CD8-positive, alpha-beta memory T cell (primary cell): ENCODE measurements at regions not wholly inside any gene's neighbourhood (a gene's known extent, or its start where the extent isn't known, plus 50 kb on each side); places are given as distances from the start of the nearest gene placed in this dataset.

ENCODE experiments used
- CTCF ChIA-PET: fragments of 350-600 bp; sonication (Branson Sonifier 250); formaldehyde crosslinking; loops from one replicate; lab custom pipeline; 2021; ENCODE audit warnings: antibody characterized with exemption; lab: Charles Lee
- POLR2A ChIA-PET: fragments of 350-600 bp; sonication (Branson Sonifier 250); formaldehyde crosslinking; loops from one replicate; lab custom pipeline; 2021; ENCODE audit warnings: antibody characterized with exemption; lab: Charles Lee
- DNase-seq, 5 donors: peaks; one replicate each; pipeline versions ENCODE4 v3.0.0 to v3.0.0-alpha.2; 2020 to 2022; ENCODE audit warnings: mixed read lengths in 1 of 5
- H3K27ac ChIP-seq: one replicate; pipeline ENCODE4 v1.7.0; 2013; ENCODE audit warnings: low read depth, mild to moderate bottlenecking, low read length, moderate library complexity
- H3K27me3 ChIP-seq: 2 replicates; pipeline ENCODE4 v1.7.0; 2013; ENCODE audit warnings: low read length, mild to moderate bottlenecking; ENCODE audit not compliant: insufficient read depth, poor library complexity, severe bottlenecking
- H3K36me3 ChIP-seq: 2 replicates; pipeline ENCODE4 v1.7.0; 2013; ENCODE audit warnings: mild to moderate bottlenecking, low read length, moderate library complexity; ENCODE audit not compliant: insufficient read depth
- H3K4me1 ChIP-seq: 2 replicates; pipeline ENCODE4 v1.7.0; 2013; ENCODE audit warnings: mild to moderate bottlenecking, low read length, moderate library complexity; ENCODE audit not compliant: insufficient read depth
- H3K4me3 ChIP-seq: 2 replicates; pipeline ENCODE4 v1.7.0; 2013; ENCODE audit warnings: mild to moderate bottlenecking, low read length
- H3K9me3 ChIP-seq: 2 replicates; pipeline ENCODE4 v1.7.0; 2013; ENCODE audit warnings: mild to moderate bottlenecking, low read length
- H3K27ac Mint-ChIP-seq, 8 donors: one replicate each; pipeline ENCODE4 v1.8.0; 2020 to 2021; ENCODE audit warnings: mixed read lengths in 8 of 8, mild to moderate bottlenecking in 6 of 8, inconsistent platforms in 3 of 8, moderate library complexity in 3 of 8
- H3K27me3 Mint-ChIP-seq, 2 donors: one replicate each; pipeline ENCODE4 v1.8.0; 2020 to 2021; ENCODE audit warnings: mixed read lengths in 2 of 2, mild to moderate bottlenecking in 1 of 2, moderate library complexity in 1 of 2
- H3K36me3 Mint-ChIP-seq, 3 donors: one replicate each; pipeline ENCODE4 v1.8.0; 2020 to 2021; ENCODE audit warnings: mixed read lengths in 3 of 3, inconsistent platforms in 1 of 3, mild to moderate bottlenecking in 1 of 3
- H3K4me1 Mint-ChIP-seq, 3 donors: one replicate each; pipeline ENCODE4 v1.8.0; 2020 to 2021; ENCODE audit warnings: mixed read lengths in 3 of 3, inconsistent platforms in 1 of 3, mild to moderate bottlenecking in 1 of 3
- H3K4me3 Mint-ChIP-seq, 7 donors: one replicate each; pipeline ENCODE4 v1.8.0; 2020 to 2021; ENCODE audit warnings: mixed read lengths in 7 of 7, mild to moderate bottlenecking in 6 of 7, moderate library complexity in 4 of 7, inconsistent platforms in 2 of 7
- H3K9me3 Mint-ChIP-seq, 5 donors: one replicate each; pipeline ENCODE4 v1.8.0; 2020 to 2022; ENCODE audit warnings: mixed read lengths in 5 of 5, mild to moderate bottlenecking in 3 of 5, moderate library complexity in 2 of 5, inconsistent platforms in 1 of 5

DNA sequence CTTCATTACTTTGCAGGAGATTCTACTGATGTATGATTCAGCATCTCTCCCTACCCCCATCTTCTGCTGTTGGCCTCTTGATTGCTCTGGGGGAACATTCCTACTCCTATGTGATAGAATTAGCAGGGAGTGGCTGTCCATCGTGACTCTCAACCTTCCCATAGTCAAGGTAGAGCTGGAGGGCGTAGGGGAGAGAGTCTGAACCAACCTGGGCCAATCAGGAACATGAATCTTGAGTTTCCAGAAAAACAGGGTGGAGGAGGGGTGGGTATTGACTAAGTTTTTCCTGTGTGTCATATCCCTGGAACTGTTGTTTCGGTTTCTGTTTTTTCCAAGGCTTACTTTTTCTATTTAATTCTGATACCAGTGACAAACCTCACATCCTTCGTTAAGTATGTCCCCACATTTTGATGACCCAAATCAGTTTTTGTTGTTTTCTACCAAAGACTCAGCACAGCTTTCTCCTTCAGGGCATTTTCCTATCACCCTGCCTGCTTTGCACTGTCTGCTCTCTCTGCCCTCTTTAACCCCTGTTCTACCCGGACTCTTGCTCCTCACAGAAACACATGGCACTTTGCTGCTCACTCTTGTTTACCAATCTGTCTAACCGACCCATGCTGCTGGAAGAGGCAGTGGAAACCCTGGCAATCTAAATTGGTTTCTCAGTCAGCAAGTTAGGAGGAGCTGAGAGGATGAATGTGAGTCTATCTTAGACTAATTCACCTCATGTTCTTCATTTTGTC is 1428.3 kb downstream of the AACS start:
- no peaks in the 10 kb centered on the region for H3K9me3 ChIP-seq
- H3K27ac ChIP-seq = no peak overlapping the region
- no peak overlapping the region for H3K27ac Mint-ChIP-seq
- no peaks in the 10 kb centered on the region for H3K4me1 ChIP-seq
- CTCF ChIA-PET = no interaction called here
- no peaks in the 10 kb centered on the region for H3K36me3 ChIP-seq
- no peaks in the 10 kb centered on the region for H3K27me3 ChIP-seq
- no peaks in the 10 kb centered on the region for H3K4me1 Mint-ChIP-seq
- H3K4me3 Mint-ChIP-seq = no peak overlapping the region
- H3K9me3 Mint-ChIP-seq = peaks cover 4 to 12% (median 8%) of the 10 kb centered on the region in 5 donors
- no peak for DNase-seq
- H3K27me3 Mint-ChIP-seq = peaks cover 0 to 4% of the 10 kb centered on the region in 2 donors
- POLR2A ChIA-PET = no interaction called here
- H3K4me3 ChIP-seq = no peak overlapping the region
- no peaks in the 10 kb centered on the region for H3K36me3 Mint-ChIP-seq

DNA sequence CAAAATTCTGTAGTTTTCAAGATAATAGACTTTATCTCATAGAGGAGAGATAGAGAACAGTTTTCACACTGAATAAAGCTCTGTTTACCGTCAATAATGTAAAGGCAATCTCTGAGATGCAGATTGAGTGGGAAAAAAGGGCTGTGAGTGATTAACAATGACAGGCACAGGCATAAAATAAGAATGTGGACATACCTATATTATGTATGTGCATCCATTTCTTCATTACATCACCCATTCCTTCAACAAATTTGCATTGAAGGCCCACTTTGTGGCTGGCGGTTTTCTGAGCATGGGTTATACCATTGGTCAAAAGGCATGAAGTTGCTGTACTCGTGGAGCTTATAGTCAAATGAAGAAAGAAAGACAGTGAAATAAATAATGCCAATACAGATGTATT is 1431.0 kb downstream of the AACS start:
- Histone ChIP-seq H3K27ac (no peak overlapping the region), H3K36me3 (no peaks in the 10 kb centered on the region), H3K27me3 (no peaks in the 10 kb centered on the region), H3K4me3 (no peak overlapping the region), H3K9me3 (no peaks in the 10 kb centered on the region), H3K4me1 (no peaks in the 10 kb centered on the region)
- H3K4me1 Mint-ChIP-seq = no peaks in the 10 kb centered on the region
- no peaks in the 10 kb centered on the region for H3K36me3 Mint-ChIP-seq
- CTCF ChIA-PET = no interaction called here
- POLR2A ChIA-PET = no interaction called here
- peaks cover 0 to 8% (median 0%) of the 10 kb centered on the region in 5 donors for H3K9me3 Mint-ChIP-seq
- DNase-seq = no peak
- no peak overlapping the region for H3K4me3 Mint-ChIP-seq
- no peak overlapping the region for H3K27ac Mint-ChIP-seq
- H3K27me3 Mint-ChIP-seq = peaks cover 0 to 2% of the 10 kb centered on the region in 2 donors

DNA sequence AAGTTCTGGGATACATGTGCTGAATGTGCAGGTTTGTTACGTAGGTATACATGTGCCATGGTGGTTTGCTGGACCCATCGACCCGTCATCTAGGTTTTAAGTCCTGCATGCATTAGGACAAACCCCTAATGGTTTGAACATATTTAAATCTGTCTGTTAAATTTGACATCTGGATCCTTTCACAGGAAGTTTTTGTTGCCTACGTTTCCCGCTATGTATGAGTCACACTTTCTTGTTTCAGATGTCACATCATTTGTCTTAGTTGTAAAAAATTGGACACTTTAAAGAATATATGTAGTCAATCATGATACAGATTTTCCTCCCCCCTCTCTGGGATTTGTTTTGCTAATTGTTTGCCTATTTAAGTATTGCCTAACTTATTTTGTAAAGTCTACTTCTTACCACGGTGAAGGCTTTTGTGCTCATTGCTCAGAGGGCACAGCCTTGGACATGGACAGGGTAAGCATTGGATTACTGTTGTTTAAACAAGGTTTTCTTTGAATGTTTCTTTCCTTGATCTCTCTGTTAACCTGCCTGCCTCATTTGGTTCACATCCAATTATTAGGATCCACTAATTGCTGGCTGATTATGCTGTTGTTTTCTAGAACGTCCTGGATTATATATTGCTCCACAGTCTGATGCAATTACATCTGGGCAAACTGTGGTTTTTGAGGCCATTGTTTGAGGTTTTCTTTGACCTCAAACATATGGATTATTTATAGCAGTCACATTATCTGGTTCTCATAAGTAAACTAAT is 1441.4 kb downstream of the AACS start:
- H3K9me3 ChIP-seq = no peaks in the 10 kb centered on the region
- Mint-ChIP-seq H3K4me1 (no peaks in the 10 kb centered on the region), H3K9me3 (peaks cover 5 to 20% (median 8%) of the 10 kb centered on the region in 5 donors), H3K27ac (no peak overlapping the region), H3K36me3 (no peaks in the 10 kb centered on the region), H3K27me3 (peaks cover 0 to 2% of the 10 kb centered on the region in 2 donors), H3K4me3 (no peak overlapping the region)
- no peak overlapping the region for H3K27ac ChIP-seq
- CTCF ChIA-PET = no interaction called here
- POLR2A ChIA-PET = no interaction called here
- DNase-seq = no peak
- H3K36me3 ChIP-seq = no peaks in the 10 kb centered on the region
- no peaks in the 10 kb centered on the region for H3K27me3 ChIP-seq
- H3K4me3 ChIP-seq = no peak overlapping the region
- H3K4me1 ChIP-seq = no peaks in the 10 kb centered on the region

DNA sequence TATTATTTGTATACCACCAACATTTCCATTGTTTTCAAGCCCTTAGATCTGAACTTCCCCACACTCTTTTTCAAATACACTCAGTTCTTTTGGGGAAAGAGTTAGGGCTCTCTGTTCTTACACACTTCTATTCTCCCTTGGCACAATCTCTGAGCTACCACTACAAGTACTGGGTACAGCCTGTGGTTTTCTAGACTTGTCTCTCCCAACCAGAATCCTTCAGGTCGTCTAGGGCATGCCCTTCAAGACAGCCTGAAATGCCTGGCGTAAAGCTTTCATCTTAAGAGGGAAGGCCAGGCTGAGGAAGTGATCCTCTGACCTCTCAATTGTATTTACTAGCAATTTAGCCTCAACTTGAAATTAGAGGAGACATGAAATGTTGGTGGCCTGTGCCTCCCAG is 1442.0 kb downstream of the AACS start:
- POLR2A ChIA-PET = no interaction called here
- Mint-ChIP-seq H3K9me3 (peaks cover 5 to 20% (median 8%) of the 10 kb centered on the region in 5 donors), H3K4me3 (no peak overlapping the region)

DNA sequence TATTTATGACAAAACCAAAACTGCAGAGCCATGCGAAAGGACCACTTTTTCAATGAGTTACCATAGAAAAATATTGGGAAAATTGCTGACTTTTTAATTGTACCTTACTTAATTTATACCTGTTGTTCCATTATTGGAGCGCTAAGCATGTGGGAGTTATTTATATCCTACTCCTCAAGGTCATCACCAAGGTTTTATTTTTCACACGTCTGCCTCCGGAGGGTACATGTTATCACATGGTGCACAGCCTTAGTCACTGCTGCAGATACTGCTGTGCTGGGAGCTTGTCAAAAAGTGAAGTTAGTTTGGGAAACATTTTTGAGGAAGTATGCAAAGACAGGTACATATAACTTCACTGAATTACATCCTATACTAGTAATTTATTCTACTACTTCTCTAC is 1444.3 kb downstream of the AACS start:
- Mint-ChIP-seq H3K9me3 (peaks cover 5 to 20% (median 7%) of the 10 kb centered on the region in 5 donors), H3K27me3 (peaks cover 0 to 2% of the 10 kb centered on the region in 2 donors), H3K4me3 (no peak overlapping the region), H3K27ac (no peak overlapping the region), H3K36me3 (no peaks in the 10 kb centered on the region), H3K4me1 (no peaks in the 10 kb centered on the region)
- H3K36me3 ChIP-seq = no peaks in the 10 kb centered on the region
- no peak overlapping the region for H3K4me3 ChIP-seq
- ChIA-PET CTCF (no interaction called here), POLR2A (no interaction called here)
- H3K9me3 ChIP-seq = no peaks in the 10 kb centered on the region
- H3K4me1 ChIP-seq = no peaks in the 10 kb centered on the region
- DNase-seq = no peak
- no peak overlapping the region for H3K27ac ChIP-seq
- H3K27me3 ChIP-seq = no peaks in the 10 kb centered on the region

More for the DNA sequence above, 1442.0 kb downstream of the AACS start:
- Histone ChIP-seq H3K4me1 (no peaks in the 10 kb centered on the region), H3K36me3 (no peaks in the 10 kb centered on the region), H3K9me3 (no peaks in the 10 kb centered on the region), H3K27ac (no peak overlapping the region), H3K27me3 (no peaks in the 10 kb centered on the region), H3K4me3 (no peak overlapping the region)
- CTCF ChIA-PET = no interaction called here
- Mint-ChIP-seq H3K27ac (no peak overlapping the region), H3K36me3 (no peaks in the 10 kb centered on the region), H3K4me1 (no peaks in the 10 kb centered on the region), H3K27me3 (peaks cover 0 to 2% of the 10 kb centered on the region in 2 donors)
- DNase-seq = no peak

DNA sequence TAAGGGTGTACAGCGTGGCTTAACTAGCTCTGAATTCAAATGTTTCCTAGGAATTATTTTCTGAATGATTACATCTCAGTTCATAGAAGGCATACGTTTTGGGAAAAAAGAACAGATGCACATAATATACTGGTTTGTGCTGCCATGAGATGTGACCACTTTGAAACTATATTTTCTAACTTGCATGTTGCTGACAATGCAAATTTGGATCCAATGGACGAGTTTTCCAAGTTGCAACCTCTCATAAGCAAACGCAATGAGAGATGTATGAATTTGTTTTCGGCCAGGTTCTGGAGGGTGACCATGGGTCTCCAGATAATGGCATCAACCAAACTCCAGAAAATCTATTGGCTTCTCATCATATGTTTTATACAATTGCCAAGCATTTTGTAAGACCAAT is 1445.4 kb downstream of the AACS start:
- Histone ChIP-seq H3K27me3 (no peaks in the 10 kb centered on the region), H3K9me3 (no peaks in the 10 kb centered on the region), H3K27ac (no peak overlapping the region), H3K4me1 (no peaks in the 10 kb centered on the region), H3K4me3 (no peak overlapping the region), H3K36me3 (no peaks in the 10 kb centered on the region)
- Mint-ChIP-seq H3K27ac (no peak overlapping the region), H3K36me3 (no peaks in the 10 kb centered on the region), H3K9me3 (peaks cover 3 to 16% (median 3%) of the 10 kb centered on the region in 5 donors), H3K4me1 (no peaks in the 10 kb centered on the region), H3K4me3 (no peak overlapping the region), H3K27me3 (peaks cover 0 to 2% of the 10 kb centered on the region in 2 donors)
- no peak for DNase-seq
- ChIA-PET POLR2A (no interaction called here), CTCF (no interaction called here)

DNA sequence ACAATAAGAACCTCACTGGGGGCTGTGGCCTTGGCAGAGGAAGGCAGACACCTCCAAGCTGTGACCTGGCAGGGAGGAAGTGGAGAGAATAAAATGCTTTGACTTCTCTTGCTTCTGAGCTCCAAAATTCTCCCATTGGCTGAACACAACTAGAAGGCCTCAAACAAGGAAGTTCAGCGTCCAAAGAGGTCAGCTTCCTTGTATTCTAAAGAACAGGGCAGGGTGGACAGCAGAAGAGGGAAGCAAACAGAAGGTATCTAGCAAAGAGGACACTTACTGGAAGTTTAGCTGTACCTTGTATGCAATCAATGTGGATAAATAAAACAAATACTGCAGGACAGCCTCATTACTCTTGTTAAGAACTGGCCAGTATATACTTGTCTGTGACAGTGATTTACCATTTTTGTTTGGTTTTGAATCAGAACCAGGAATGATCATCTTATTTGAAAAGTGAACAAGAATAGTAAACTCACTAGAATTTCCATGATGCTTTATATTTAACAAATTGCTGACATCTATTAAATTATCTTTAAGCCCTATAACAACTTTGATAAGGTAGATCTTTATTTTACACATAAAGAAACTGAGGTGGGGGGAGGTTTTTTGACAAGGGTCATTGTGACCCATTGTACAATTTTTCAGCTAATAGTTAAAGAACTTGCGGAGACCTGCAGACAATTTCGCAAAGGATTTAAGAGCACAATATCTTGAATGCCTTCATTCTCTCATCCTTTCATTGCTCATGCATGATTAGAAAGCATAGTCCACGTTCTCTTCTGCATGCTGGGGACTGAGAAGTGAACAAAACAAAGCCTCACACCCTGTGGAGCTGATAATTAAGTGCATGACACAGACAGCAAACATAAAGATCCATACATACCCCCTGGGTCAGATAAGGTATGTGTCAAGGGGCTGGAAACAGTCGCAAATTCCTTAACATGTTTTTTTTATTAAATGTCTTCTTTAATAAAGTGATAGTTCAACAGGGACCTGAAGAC is 1448.0 kb downstream of the AACS start:
- Mint-ChIP-seq H3K4me1 (no peaks in the 10 kb centered on the region), H3K4me3 (no peak overlapping the region), H3K9me3 (peaks cover 0 to 2% (median 0%) of the 10 kb centered on the region in 5 donors), H3K27ac (no peak overlapping the region), H3K36me3 (no peaks in the 10 kb centered on the region), H3K27me3 (no peaks in the 10 kb centered on the region)
- Histone ChIP-seq H3K36me3 (no peaks in the 10 kb centered on the region), H3K4me1 (no peaks in the 10 kb centered on the region), H3K9me3 (no peaks in the 10 kb centered on the region), H3K27me3 (no peaks in the 10 kb centered on the region), H3K27ac (no peak overlapping the region), H3K4me3 (no peak overlapping the region)
- POLR2A ChIA-PET = no interaction called here
- CTCF ChIA-PET = no interaction called here
- DNase-seq = no peak
